HG03175 (cell line): ENCODE measurements at regions not wholly inside any gene's neighbourhood (a gene's known extent, or its start where the extent isn't known, plus 50 kb on each side); places are given as distances from the start of the nearest gene placed in this dataset.

Experiments used
- ATAC-seq: cut with Tn5 transposase; IDR thresholded peaks from one replicate; pipeline ENCODE4 v1.9.1; 2021; ENCODE audit warnings: mild to moderate bottlenecking, moderate library complexity; ENCODE audit not compliant: unreplicated experiment

- no peak for ATAC-seq
These were observed 331.2 kb downstream of the SLC16A7 start for GRCh38 chr12:59927032-59927431.

- no peak for ATAC-seq
These were observed 332.6 kb downstream of the SLC16A7 start for GRCh38 chr12:59928416-59928815.

GRCh38 chr12:59929110-59929509 is 333.3 kb downstream of the SLC16A7 start:
- ATAC-seq = no peak

GRCh38 chr12:59934486-59934885 is 338.7 kb downstream of the SLC16A7 start:
- ATAC-seq = no peak

GRCh38 chr12:59936534-59936933 is 340.7 kb downstream of the SLC16A7 start:
- ATAC-seq = no peak

GRCh38 chr12:59937148-59937547 is 341.3 kb downstream of the SLC16A7 start:
- no peak for ATAC-seq

- ATAC-seq = no peak
These were observed 342.5 kb downstream of the SLC16A7 start for GRCh38 chr12:59938190-59938962.

GRCh38 chr12:59940631-59941342 is 345.0 kb downstream of the SLC16A7 start:
- ATAC-seq = no peak

- ATAC-seq = no peak
These were observed 345.6 kb downstream of the SLC16A7 start for GRCh38 chr12:59941461-59941860.

- no peak for ATAC-seq
These were observed 348.3 kb downstream of the SLC16A7 start for GRCh38 chr12:59944177-59944576.

- ATAC-seq = no peak
These were observed 350.8 kb downstream of the SLC16A7 start for GRCh38 chr12:59946635-59947034.

- no peak for ATAC-seq
These were observed 367.7 kb downstream of the SLC16A7 start for GRCh38 chr12:59963546-59963945.

- no peak for ATAC-seq
These were observed 377.1 kb downstream of the SLC16A7 start for GRCh38 chr12:59972905-59973304.

GRCh38 chr12:59973515-59973914 is 377.7 kb downstream of the SLC16A7 start:
- no peak for ATAC-seq

- no peak for ATAC-seq
These were observed 381.9 kb downstream of the SLC16A7 start for GRCh38 chr12:59977779-59978178.

GRCh38 chr12:59980476-59980875 is 384.6 kb downstream of the SLC16A7 start:
- no peak for ATAC-seq

- no peak for ATAC-seq
These were observed 403.5 kb downstream of the SLC16A7 start for GRCh38 chr12:59999291-59999690.

GRCh38 chr12:60010486-60010885 is 414.7 kb downstream of the SLC16A7 start:
- no peak for ATAC-seq

- ATAC-seq = no peak
These were observed 416.8 kb downstream of the SLC16A7 start for GRCh38 chr12:60012659-60013058.

- no peak for ATAC-seq
These were observed 418.6 kb downstream of the SLC16A7 start for GRCh38 chr12:60014436-60014835.

GRCh38 chr12:60020068-60020467 is 424.2 kb downstream of the SLC16A7 start:
- no peak for ATAC-seq

GRCh38 chr12:60021235-60021634 is 425.4 kb downstream of the SLC16A7 start:
- ATAC-seq = no peak
